Hypothalamus (tissue), 51 donors: ENCODE measurements at regions not wholly inside any gene's neighbourhood (a gene's known extent, or its start where the extent isn't known, plus 50 kb on each side); places are given as distances from the start of the nearest gene placed in this dataset.
A peak's percentile ranks its signal among the peaks of the same experiment; 100 is the strongest.

Source experiments
- DNase-seq, 51 donors: peaks; one replicate each; lab custom pipeline; 2025; lab: John Stamatoyannopoulos, UW

DNA sequence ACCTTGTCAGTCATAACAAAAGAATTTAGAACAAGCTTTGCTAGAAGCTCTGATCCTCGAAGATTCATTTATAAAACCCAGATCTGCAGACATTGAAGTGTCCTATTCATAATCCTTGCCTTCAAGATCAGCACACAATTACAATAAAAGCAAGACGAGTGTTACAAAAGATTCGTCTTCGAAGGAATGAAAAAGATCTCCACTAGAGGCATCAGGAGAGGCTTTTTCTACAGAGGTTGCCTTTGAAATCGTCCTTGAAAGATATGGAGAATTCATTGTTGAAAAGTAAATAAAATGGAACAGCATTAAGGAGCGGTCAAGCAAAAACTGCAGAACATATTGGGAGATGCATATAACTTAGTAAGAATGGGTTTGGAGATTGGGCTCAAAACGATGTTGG, 146.4 kb downstream of the BMP4 start:
- no peak for DNase-seq

- DNase-seq: no peak
Measured at GRCh38 chr14:53808042-53808441, 148.6 kb downstream of the BMP4 start.

DNA sequence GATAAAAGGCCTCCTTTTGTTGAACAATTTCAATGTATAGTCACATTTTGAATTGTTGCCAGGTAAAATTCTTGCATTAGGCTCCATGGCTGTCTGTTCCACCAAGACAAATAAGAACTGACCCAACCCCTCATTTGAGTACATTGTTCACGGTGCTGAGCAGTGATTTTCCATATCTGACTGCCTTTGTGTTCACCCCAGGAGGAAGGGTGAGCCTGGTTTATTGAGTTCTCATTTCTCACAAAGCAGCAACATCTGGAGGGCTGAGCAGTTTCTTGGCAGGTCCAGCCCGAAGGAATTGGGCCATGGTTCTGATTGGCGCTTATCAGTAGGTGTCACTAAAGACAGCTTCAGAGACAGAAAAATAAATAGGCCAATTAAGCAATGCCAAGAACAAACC, 149.1 kb downstream of the BMP4 start:
- no peak for DNase-seq

DNA sequence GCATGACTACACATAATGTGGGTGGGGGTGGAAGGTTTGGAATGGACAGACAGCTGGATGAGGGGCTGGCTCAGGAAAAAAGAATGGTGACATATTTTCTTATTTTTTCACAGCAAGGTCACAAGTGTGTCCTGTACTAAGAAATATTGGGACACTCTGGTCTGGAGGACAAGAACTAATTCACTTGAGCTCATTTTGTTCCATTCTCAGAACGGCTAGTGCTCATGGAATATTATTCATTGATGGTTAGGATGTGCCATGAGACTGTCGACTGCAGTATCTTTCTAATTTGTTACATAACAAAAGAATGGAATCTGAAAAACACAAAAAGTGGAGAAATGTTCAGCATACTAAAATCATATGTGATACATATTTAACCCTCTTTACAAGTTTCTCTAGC, 149.5 kb downstream of the BMP4 start:
- DNase-seq: no peak

DNA sequence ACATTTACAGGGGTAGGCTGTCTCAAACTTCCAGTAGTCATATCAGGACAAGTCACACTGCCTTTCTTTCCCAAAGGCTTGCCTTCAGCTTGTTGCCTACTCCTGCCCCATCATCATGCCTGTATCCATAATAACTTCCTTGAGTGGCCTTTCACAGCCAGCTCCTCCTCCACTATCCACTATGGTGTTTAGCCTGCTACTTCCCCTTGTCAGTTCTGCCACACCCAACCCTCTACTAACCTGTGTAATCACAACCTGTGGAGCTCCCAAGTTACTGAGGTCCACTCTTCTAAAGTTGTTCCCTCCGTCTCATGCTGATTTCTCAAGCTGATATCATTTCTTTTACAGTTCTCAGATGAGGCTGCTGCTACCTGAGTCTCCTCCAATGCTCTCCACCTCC, 159.9 kb downstream of the BMP4 start:
- no peak for DNase-seq

GRCh38 chr14:53793790-53794505, 162.7 kb downstream of the BMP4 start:
- peak in 24 of 51 donors; percentile 1 to 60 (median 7) for DNase-seq

DNA sequence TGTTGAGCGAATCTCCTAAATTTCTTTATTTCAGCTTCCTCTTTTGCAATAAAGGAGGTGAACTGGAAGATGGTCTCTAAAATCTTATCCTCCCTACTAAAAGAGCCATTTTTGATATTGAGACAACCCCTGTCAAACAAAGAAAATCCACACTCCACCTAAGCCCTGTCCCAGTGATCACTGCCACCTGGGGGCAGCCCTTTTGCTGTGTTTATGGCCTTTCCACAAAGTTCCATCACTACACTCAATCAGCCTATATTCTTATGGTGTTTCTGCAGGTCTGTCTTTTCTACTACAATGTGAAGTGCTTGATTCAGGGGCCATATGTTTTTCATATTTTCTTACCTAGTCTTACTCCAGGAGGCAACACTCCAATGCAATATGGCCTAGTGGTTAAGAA, 163.7 kb downstream of the BMP4 start:
- no peak for DNase-seq

DNA sequence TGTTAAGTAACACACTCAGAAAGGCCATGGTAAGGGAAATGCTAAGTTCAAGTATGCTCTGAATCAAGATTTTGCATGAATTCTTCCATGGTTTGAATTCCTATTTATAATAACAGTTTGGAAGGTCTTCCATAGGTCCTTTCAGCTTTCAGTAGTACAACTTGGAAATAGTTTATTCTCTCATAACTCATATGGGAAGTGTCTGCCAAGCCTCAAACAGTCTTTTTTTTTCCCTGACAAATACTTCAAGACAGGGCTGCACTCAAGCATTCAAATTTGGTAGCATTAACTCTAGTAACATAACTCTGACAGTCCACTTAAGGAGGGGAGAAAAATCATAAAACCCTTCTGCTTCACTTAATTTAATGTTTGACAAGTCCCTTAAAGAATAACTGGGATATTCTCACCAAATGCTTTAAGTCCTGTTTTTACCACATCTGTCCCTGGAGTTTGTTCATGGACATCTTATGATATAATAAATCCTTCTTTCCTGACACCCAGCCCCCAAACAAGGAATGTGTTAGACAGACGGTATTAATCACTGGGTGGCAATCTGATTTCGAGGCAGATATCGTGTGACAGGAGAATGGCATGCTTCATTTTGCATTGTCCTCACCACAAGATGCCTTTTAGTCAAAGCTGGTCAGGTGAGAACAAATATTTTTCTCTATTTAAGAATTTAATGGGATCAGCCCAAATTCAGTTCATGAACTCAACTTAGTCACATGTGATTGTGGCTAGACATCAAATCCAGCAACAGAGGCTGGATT, 165.7 kb downstream of the BMP4 start:
- DNase-seq: no peak

DNA sequence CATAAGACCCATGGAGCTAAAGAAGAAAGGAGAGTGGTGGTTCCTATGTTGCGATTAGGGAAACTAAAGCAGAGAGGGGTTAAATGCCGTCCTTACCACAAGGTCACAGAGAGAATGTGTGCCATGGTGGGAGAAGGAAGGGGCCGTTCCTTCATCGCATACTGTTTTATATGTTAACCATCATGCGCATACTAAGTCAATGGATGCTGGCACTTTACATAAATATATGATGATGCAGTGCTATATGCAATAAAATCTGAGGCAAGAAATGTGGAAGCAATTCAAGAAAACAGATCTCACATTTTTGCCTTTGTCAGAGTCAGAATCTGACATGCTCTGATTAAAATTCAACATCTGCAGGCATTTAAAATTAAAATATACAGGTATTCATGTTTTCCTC, 168.1 kb downstream of the BMP4 start:
- no peak for DNase-seq

GRCh38 chr14:53786045-53786444, 170.6 kb downstream of the BMP4 start:
- DNase-seq: peak in 1 of 51 donors; percentile 22

GRCh38 chr14:53784688-53785087, 171.9 kb downstream of the BMP4 start:
- DNase-seq: no peak

GRCh38 chr14:53783256-53783655, 173.4 kb downstream of the BMP4 start:
- DNase-seq: no peak

DNA sequence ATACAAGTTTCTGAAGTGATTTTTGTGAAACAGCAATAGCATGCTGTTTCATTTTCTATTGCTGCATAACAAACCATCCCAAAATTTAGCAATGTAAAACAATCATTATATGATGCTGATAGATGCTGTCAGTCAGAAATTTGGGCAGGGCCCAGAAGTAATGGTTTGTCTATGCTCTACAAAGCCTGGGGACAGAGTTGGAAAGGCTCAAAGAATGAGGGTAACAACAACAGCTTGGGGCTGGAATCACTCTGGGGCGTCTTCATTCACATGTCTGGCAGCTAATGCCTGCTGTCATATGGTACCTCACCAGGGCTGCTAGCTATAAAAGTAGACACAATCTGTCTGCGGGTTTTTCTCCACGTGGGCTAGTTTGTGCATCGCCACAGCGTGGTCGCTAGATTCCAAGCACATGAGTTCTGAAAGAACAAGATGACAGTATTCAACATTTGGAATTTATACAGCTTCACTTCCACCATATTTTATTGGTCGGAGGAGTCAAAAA, 176.5 kb downstream of the BMP4 start:
- DNase-seq: no peak

- DNase-seq: no peak
Measured at GRCh38 chr14:53779301-53779700, 177.3 kb downstream of the BMP4 start.

GRCh38 chr14:53778263-53778662, 178.4 kb downstream of the BMP4 start:
- DNase-seq: no peak

DNA sequence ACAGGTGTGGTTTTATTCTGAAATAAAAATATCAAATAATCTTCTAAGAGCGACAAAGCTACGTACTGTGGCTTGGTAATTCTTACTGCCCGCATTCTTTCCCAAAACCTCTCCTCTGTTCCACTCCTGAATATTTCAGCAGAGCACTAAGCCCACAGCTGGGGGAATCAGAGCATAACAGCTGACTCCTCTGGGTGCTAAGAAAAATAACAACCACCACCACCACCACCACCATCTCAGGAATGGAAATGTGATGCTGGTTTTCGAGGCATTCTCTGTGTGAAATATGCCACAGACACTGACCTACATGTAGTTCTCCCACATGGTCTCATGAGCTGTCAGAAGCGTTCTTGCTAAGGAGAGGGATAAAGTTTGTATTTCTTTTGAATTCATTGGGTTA, 183.7 kb downstream of the BMP4 start:
- no peak for DNase-seq

DNA sequence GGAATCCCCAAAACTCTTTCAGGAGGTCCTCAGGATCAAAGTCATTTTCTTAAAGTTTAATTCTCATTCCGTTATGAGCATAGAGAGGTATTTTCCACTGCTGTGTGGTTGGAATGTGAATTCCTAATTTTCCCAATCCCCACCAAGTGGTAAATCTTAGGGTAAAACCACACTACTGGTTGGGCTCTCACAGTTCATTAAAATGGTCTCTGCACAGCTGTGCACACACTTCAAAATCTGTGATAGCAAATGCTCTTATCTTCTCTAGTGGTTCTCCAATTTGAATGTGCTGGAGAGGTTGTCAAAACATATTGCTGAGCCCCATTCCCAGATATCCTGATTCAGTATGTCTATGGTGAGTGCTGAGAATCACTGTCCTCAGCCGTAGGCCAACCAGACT, 189.1 kb downstream of the BMP4 start:
- DNase-seq: no peak

DNA sequence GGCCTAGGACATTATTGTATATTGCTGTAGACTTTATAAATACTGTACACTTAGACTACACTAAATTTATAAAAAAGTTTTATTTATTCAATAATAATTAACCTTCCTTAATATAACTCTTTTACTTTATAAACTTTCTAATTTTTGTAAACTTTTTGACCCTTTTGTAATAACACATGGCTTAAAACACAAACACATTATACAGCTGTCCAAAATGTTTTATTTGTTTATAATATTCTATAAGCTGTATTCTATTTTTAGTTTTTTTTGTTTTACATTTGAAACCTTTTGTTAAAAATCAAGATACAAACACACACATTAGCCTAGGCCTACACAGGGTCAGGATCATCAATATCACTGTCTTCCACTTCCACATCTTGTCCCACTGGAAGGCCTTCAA, 190.0 kb downstream of the BMP4 start:
- no peak for DNase-seq

DNA sequence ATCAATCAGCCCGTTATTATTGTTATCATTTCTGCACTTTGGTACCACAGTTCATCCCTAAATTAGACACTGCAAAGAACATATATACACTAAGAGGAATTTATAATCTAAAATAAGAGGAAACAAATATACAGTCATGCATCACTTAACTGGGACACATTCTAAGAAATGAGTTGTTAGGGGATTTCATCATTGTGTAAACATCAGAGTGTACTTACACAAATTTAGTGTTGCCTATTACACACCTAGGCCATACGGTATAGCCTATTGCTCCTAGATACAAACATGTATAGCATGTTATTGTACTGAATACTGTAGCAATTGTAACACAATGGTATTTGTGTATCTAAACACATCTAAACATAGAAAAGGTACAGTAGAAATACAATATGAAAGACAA, 190.5 kb downstream of the BMP4 start:
- DNase-seq: no peak

DNA sequence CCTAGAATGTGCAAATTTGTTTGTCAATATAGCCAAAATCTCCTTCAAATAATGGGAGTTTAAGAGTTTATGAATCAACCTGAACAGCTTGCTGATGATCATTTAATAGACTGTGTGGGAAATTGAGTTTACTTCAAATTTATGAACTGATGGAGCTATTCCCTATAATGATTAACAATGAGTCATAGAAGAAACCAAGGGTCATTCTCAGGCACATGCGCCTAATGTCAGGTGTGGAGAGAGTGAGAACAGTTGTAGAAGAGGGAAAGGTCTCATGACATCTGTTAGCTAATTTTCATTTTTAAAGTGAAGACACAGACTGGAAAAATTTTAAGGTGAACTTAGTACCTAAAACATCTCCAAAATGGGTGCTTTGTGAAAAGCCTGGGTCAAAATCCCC, 191.8 kb downstream of the BMP4 start:
- DNase-seq: no peak

GRCh38 chr14:53758141-53758540, 198.5 kb downstream of the BMP4 start:
- no peak for DNase-seq

GRCh38 chr14:53757732-53758131, 198.9 kb downstream of the BMP4 start:
- DNase-seq: no peak
